ENCODE measurements at regions not wholly inside any gene's neighbourhood (a gene's known extent, or its start where the extent isn't known, plus 50 kb on each side); places are given as distances from the start of the nearest gene placed in this dataset.
"Not testable (repeated sequence)": the region's sequence is repeated elsewhere in the genome, so short reads cannot be mapped to it uniquely, and the experiment has no call there.

GRCh38 chr2:17196380-17196779 is 321.9 kb downstream of the RAD51AP2 start:
- no peak for DNase-seq

- DNase-seq: no peak
Observed at GRCh38 chr2:17195016-17195415, 323.2 kb downstream of the RAD51AP2 start.

GRCh38 chr2:17194083-17194482 is 324.2 kb downstream of the RAD51AP2 start:
- DNase-seq: no peak

- not testable (repeated sequence) for DNase-seq
Observed at GRCh38 chr2:17193433-17193890, 324.8 kb downstream of the RAD51AP2 start.

GRCh38 chr2:17191223-17191622 is 327.0 kb downstream of the RAD51AP2 start:
- DNase-seq: no peak

GRCh38 chr2:17190527-17190926 is 327.7 kb downstream of the RAD51AP2 start:
- DNase-seq: no peak

GRCh38 chr2:17188721-17189120 is 329.5 kb downstream of the RAD51AP2 start:
- no peak for DNase-seq

GRCh38 chr2:17184512-17184911 is 333.7 kb downstream of the RAD51AP2 start:
- peak in 1 of 51 donors; percentile 16 for DNase-seq

- DNase-seq: no peak
Observed at GRCh38 chr2:17182399-17182798, 335.8 kb downstream of the RAD51AP2 start.

GRCh38 chr2:17181051-17181752 is 337.0 kb downstream of the RAD51AP2 start:
- DNase-seq: peak in 1 of 51 donors; percentile 22

- no peak for DNase-seq
Observed at GRCh38 chr2:17179145-17179808, 339.0 kb downstream of the RAD51AP2 start.

- DNase-seq: no peak
Observed at GRCh38 chr2:17177088-17177487, 341.2 kb downstream of the RAD51AP2 start.

GRCh38 chr2:17171446-17172049 is 346.7 kb downstream of the RAD51AP2 start:
- DNase-seq: peak in 21 of 51 donors; percentile 0 to 49 (median 7)

GRCh38 chr2:17166506-17166905 is 351.7 kb downstream of the RAD51AP2 start:
- DNase-seq: peak in 1 of 51 donors; percentile 7

- DNase-seq: no peak
Observed at GRCh38 chr2:17164550-17164949, 353.7 kb downstream of the RAD51AP2 start.

- DNase-seq: no peak
Observed at GRCh38 chr2:17163638-17164037, 354.6 kb downstream of the RAD51AP2 start.

- no peak for DNase-seq
Observed at GRCh38 chr2:17162713-17163112, 355.5 kb downstream of the RAD51AP2 start.

GRCh38 chr2:17160594-17160993 is 357.6 kb downstream of the RAD51AP2 start:
- no peak for DNase-seq

GRCh38 chr2:17156086-17156485 is 362.2 kb downstream of the RAD51AP2 start:
- no peak for DNase-seq

GRCh38 chr2:17149945-17150344 is 368.3 kb downstream of the RAD51AP2 start:
- DNase-seq: no peak

GRCh38 chr2:17148407-17149145 is 369.7 kb downstream of the RAD51AP2 start:
- peak in 13 of 51 donors; percentile 1 to 31 (median 9) for DNase-seq

GRCh38 chr2:17146358-17146757 is 371.9 kb downstream of the RAD51AP2 start:
- no peak for DNase-seq
